ENCODE measurements at regions not wholly inside any gene's neighbourhood (a gene's known extent, or its start where the extent isn't known, plus 50 kb on each side); places are given as distances from the start of the nearest gene placed in this dataset.
"Not testable (repeated sequence)": the region's sequence is repeated elsewhere in the genome, so short reads cannot be mapped to it uniquely, and the experiment has no call there.

GRCh38 chr7:156324201-156324600, 316.4 kb upstream of the RNF32 start:
- WGBS (ENCODE audit: low lambda C conversion rate, missing lambda C conversion rate) = 72% methylated on average over 1 of the region's 1 CpG
- Histone ChIP-seq H3K27me3 (no peaks in the 10 kb centered on the region), H3K36me3 (replicated peaks; ENCODE audit: insufficient read depth, low read depth) (no peaks in the 10 kb centered on the region), H3K79me2 (no peaks in the 10 kb centered on the region), H3K4me1 (ENCODE audit: insufficient read depth) (no peaks in the 10 kb centered on the region), H4K20me1 (ENCODE audit: insufficient read depth, poor library complexity, severe bottlenecking) (no peaks in the 10 kb centered on the region), H2AFZ (no peak overlapping the region), H3K27ac (no peak overlapping the region), H3K4me2 (no peak overlapping the region), H3K4me3 (no peak overlapping the region), H3K9me3 (ENCODE audit: low read depth) (no peaks in the 10 kb centered on the region), H3K9me2 (replicated peaks; ENCODE audit: insufficient read depth) (no peaks in the 10 kb centered on the region)
- no peak for DNase-seq (ENCODE audit: low spot score)
- no peak for TF ChIP-seq CTCF (IDR thresholded peaks at IDR 0.05; ENCODE audit: poor library complexity)
- TF ChIP-seq EZH2phosphoT487 (IDR thresholded peaks at IDR 0.05; ENCODE audit: low read depth, severe bottlenecking, unreplicated experiment) = no peak
- no peak for TF ChIP-seq EZH2 (IDR thresholded peaks at IDR 0.05; ENCODE audit: borderline replicate concordance)

- not testable (repeated sequence) for H3K36me3 ChIP-seq (replicated peaks; ENCODE audit: insufficient read depth, low read depth); H3K27ac ChIP-seq; H3K79me2 ChIP-seq; H3K4me1 ChIP-seq (ENCODE audit: insufficient read depth); H4K20me1 ChIP-seq (ENCODE audit: insufficient read depth, poor library complexity, severe bottlenecking); H3K27me3 ChIP-seq; H2AFZ ChIP-seq; H3K9me2 ChIP-seq (replicated peaks; ENCODE audit: insufficient read depth); DNase-seq (ENCODE audit: low spot score); H3K4me3 ChIP-seq; H3K9me3 ChIP-seq (ENCODE audit: low read depth); H3K4me2 ChIP-seq
- WGBS (ENCODE audit: low lambda C conversion rate, missing lambda C conversion rate) = 74% methylated on average over 1 of the region's 1 CpG
Measured at GRCh38 chr7:156321430-156321829, 319.1 kb upstream of the RNF32 start.

DNA sequence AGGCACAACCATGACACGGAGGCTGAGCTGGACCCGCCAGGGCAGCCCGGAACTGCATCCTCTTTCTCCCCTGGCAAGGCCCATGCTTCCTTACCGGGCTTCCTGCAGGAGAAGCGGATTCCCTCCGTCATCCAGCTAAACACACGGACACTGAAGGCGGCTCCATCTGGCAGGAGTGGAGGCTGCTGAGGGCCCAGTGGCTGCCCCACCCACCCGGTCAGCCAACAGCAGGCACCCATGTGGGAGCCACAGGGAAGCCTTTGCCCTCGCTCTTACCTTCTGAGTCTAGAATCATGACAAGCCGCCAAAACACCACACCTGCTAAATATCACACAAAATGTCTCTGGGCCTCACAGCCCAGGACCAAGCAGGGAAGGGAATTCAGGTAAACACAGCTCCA, 321.6 kb upstream of the RNF32 start:
- no peak overlapping the region for H3K4me3 ChIP-seq
- H4K20me1 ChIP-seq (ENCODE audit: insufficient read depth, poor library complexity, severe bottlenecking) = no peaks in the 10 kb centered on the region

DNA sequence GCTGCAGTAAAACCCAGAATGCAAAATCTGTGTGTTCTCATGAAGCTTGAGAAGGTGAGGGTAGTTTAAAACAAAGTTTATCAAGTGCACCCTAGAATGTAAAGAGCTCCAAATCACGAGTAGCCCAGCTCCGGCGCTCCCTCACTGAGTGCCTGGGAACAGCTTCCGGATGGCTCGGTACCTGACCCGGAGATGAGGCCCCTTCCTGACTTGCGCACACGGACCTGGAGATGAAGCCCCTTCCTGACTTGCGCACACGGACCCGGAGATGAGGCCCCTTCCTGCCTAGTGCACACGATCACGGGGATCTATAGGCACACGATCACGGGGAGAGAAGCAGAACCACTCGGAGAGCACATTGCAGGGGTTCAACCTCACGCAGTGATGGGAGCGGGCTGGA, 322.1 kb upstream of the RNF32 start:
- WGBS (ENCODE audit: low lambda C conversion rate, missing lambda C conversion rate) = 92% methylated on average over 18 of the region's 18 CpGs
- Histone ChIP-seq H3K4me3 (no peak overlapping the region), H3K36me3 (replicated peaks; ENCODE audit: insufficient read depth, low read depth) (no peaks in the 10 kb centered on the region), H4K20me1 (ENCODE audit: insufficient read depth, poor library complexity, severe bottlenecking) (no peaks in the 10 kb centered on the region), H3K4me1 (ENCODE audit: insufficient read depth) (no peaks in the 10 kb centered on the region), H3K27ac (no peak overlapping the region), H3K9me2 (replicated peaks; ENCODE audit: insufficient read depth) (no peaks in the 10 kb centered on the region), H3K79me2 (no peaks in the 10 kb centered on the region), H3K4me2 (no peak overlapping the region), H2AFZ (no peak overlapping the region), H3K27me3 (no peaks in the 10 kb centered on the region), H3K9me3 (ENCODE audit: low read depth) (no peaks in the 10 kb centered on the region)
- TF ChIP-seq CTCF (IDR thresholded peaks at IDR 0.05; ENCODE audit: poor library complexity) (no peak), EZH2phosphoT487 (IDR thresholded peaks at IDR 0.05; ENCODE audit: low read depth, severe bottlenecking, unreplicated experiment) (no peak), EZH2 (IDR thresholded peaks at IDR 0.05; ENCODE audit: borderline replicate concordance) (no peak)
- no peak for DNase-seq (ENCODE audit: low spot score)

More for the DNA sequence above, 321.6 kb upstream of the RNF32 start:
- 83% methylated on average over 10 of the region's 11 CpGs for WGBS (ENCODE audit: low lambda C conversion rate, missing lambda C conversion rate)
- Histone ChIP-seq H3K27ac (no peak overlapping the region), H3K4me2 (no peak overlapping the region), H3K4me1 (ENCODE audit: insufficient read depth) (no peaks in the 10 kb centered on the region), H3K79me2 (no peaks in the 10 kb centered on the region), H3K9me2 (replicated peaks; ENCODE audit: insufficient read depth) (no peaks in the 10 kb centered on the region), H3K27me3 (no peaks in the 10 kb centered on the region), H2AFZ (no peak overlapping the region), H3K36me3 (replicated peaks; ENCODE audit: insufficient read depth, low read depth) (no peaks in the 10 kb centered on the region), H3K9me3 (ENCODE audit: low read depth) (no peaks in the 10 kb centered on the region)
- no peak for DNase-seq (ENCODE audit: low spot score)
- TF ChIP-seq CTCF (IDR thresholded peaks at IDR 0.05; ENCODE audit: poor library complexity) (no peak), EZH2 (IDR thresholded peaks at IDR 0.05; ENCODE audit: borderline replicate concordance) (no peak), EZH2phosphoT487 (IDR thresholded peaks at IDR 0.05; ENCODE audit: low read depth, severe bottlenecking, unreplicated experiment) (no peak)

Measured in hepatocyte (in vitro differentiated cells).